GM12801 (cell line): ENCODE measurements at regions not wholly inside any gene's neighbourhood (a gene's known extent, or its start where the extent isn't known, plus 50 kb on each side); places are given as distances from the start of the nearest gene placed in this dataset.

Source experiments
- TF ChIP-seq, protein P1 (sequence below): IDR thresholded peaks from one replicate; pipeline ENCODE4 v1.5.1; 2011; ENCODE audit warnings: control low read depth; ENCODE audit not compliant: insufficient read length; ENCODE audit errors: extremely low read depth

DNA sequence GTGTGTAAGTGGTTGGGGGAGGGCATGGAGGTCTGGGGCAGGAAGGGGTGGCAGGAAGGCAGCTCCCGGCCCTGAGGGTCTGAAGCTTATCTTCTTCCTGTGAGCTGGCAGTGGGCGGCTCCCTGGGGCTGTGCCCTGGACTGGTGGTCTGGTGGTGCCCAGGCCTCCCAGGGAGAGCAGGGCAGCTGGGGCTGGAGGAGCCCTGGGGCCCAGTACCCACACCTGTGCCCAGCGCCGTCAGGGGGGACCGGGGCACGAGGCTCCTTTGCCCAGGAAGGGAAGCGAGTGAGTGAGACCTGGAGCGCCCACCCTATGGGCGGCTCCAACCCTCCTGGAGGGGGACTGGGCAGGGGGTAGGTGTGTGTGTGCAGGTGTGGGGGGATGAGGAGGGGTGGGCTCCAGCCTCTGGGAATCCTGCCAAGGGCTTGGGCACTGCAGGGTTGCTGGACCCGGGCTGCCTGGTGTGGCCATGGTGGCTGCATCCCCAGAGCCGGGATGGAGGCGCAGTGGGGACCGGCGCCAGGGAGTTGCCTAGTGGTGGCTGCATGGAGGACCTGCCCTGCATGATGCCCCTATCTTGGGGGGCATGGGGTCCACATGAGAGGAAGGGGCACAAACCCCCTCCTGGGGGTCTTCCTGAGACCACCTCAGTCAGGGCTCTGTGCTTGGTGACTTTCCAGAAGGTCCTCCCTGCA is 353.6 kb downstream of the TMEM121 start:
- TF ChIP-seq, protein P1, sequence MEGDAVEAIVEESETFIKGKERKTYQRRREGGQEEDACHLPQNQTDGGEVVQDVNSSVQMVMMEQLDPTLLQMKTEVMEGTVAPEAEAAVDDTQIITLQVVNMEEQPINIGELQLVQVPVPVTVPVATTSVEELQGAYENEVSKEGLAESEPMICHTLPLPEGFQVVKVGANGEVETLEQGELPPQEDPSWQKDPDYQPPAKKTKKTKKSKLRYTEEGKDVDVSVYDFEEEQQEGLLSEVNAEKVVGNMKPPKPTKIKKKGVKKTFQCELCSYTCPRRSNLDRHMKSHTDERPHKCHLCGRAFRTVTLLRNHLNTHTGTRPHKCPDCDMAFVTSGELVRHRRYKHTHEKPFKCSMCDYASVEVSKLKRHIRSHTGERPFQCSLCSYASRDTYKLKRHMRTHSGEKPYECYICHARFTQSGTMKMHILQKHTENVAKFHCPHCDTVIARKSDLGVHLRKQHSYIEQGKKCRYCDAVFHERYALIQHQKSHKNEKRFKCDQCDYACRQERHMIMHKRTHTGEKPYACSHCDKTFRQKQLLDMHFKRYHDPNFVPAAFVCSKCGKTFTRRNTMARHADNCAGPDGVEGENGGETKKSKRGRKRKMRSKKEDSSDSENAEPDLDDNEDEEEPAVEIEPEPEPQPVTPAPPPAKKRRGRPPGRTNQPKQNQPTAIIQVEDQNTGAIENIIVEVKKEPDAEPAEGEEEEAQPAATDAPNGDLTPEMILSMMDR, result no peak

- TF ChIP-seq, protein P1, result no peak
Measured at GRCh38 chr14:105880616-105881015, 354.2 kb downstream of the TMEM121 start.

DNA sequence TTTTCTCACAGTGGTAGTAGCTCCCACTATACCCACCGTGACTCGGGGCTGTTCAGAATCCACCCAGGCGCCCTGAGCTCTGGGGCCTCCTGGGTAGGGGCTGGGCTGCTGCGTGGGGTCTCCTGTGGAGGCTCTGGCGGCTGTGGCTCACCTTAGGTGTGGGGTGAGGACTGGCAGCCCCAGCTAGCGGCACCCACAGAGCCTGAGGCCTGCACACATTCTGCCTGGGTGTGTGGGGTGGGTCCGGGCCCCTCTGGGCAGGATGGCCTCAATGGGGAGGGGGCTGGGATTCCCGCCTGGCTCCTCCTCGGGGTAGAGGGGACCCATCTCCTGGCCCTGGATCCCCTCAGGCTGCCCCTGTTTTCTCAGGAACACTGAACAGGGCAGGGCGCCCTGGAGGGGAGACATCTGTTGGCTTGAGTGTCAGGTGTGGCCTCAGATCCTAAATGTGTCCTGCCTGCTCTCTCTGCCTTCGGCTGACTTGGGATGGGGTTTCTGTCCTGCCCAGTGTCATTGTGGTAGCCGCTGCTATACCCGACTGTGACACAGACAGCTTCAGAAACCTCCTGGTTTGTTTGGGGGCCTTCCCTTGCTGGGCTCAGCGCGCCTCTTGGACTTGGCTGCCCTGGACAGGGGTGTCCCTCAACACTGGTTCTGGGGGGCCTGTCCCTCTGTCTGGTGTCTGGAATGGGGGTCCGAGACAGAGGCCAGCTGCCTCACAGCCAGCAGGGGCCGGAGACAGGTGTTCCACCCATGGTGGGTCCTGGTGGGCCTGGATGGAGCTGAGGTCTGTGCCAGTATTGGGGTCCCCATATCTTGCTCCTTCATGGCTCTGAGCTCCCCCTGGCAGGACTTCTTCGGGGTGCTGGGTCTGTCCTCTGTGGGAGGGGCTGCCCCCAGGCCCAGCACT is 354.9 kb downstream of the TMEM121 start:
- TF ChIP-seq, protein P1, result no peak

DNA sequence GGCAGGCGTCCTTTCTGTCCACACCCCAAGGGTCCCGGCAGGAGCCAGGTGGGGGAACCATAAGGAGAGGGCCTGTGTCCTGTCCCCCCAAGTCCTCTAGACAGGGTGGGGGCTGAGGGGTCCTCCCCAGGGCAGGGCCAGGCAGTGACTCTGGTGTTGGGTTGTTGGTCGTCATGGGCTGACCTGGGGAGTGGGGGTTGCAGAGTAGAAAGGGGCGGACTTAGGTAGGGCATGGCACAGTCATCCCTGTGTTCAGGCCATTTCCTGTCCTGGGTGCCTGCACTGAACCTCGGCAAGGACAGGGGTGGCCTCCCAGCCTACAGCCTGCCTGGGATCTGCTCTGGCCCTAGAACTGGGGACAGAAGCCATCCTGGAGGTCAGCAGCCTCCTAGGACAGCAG is 356.2 kb downstream of the TMEM121 start:
- TF ChIP-seq, protein P1, result no peak

- TF ChIP-seq, protein P1, result no peak
Measured at GRCh38 chr14:105883066-105884005, 357.0 kb downstream of the TMEM121 start.

DNA sequence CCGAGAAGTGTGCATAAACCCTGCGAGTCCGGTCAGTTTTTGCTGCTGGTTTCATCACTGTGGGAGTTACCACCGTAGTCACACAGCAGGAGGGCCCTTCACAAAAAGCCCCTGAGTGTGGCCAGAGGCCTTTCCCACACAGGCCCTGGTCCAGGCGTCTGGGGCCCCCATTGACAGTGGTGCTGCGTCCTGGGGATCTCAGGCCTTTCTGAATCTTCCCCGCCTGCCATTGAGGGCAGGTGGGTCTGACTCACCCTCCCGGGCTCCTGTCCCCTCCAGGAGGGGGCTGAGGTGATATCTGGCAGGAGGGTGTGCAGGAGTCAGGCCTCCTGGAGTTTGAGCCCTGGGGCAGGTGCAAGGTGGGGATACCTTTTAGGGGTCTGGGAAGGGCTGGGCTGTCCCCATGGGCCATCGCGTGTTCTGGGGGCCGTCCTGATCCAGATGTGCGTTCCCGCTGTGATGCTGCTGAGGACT is 358.5 kb downstream of the TMEM121 start:
- TF ChIP-seq, protein P1, result no peak
